IPS DF 6.9 (cell line): ENCODE measurements at regions not wholly inside any gene's neighbourhood (a gene's known extent, or its start where the extent isn't known, plus 50 kb on each side); places are given as distances from the start of the nearest gene placed in this dataset.

ENCODE experiments used
- DNase-seq: peaks from one replicate; pipeline ENCODE4 v3.0.0-alpha.2; 2013; ENCODE audit warnings: low read depth, low spot score
- H3K27ac ChIP-seq: one replicate; pipeline ENCODE4 v1.5.1; 2013; ENCODE audit warnings: low read length, control low read depth
- H3K27me3 ChIP-seq: 2 replicates; pipeline ENCODE4 v1.6.1; 2013; ENCODE audit warnings: mild to moderate bottlenecking, low read length; ENCODE audit not compliant: control insufficient read depth, insufficient read depth
- H3K36me3 ChIP-seq: 2 replicates; pipeline ENCODE4 v1.6.1; 2013; ENCODE audit warnings: low read length; ENCODE audit not compliant: control insufficient read depth, insufficient read depth
- H3K4me1 ChIP-seq: 2 replicates; pipeline ENCODE4 v1.6.1; 2013; ENCODE audit warnings: low read length; ENCODE audit not compliant: control insufficient read depth, insufficient read depth
- H3K4me3 ChIP-seq: 2 replicates; pipeline ENCODE4 v1.5.1; 2013; ENCODE audit warnings: mild to moderate bottlenecking, low read length
- H3K9me3 ChIP-seq: 2 replicates; pipeline ENCODE4 v1.6.1; 2013; ENCODE audit warnings: low read length, inconsistent platforms; ENCODE audit not compliant: control insufficient read depth, insufficient read depth
- WGBS: extraction: QIAGEN DNeasy Blood & Tissue Kit; methylation state at CpG from one replicate; pipeline ENCODE4 v1.1.7; 2013; ENCODE audit warnings: mixed read lengths, missing lambda C conversion rate; ENCODE audit not compliant: insufficient read length, insufficient coverage; 5-methylcytosine and 5-hydroxymethylcytosine counted together

GRCh38 chr2:18467749-18468360 lies 92.6 kb downstream of the RDH14 start:
- Histone ChIP-seq H3K9me3 (no peaks in the 10 kb centered on the region), H3K27me3 (no peaks in the 10 kb centered on the region), H3K4me3 (no peak overlapping the region), H3K27ac (no peak overlapping the region), H3K36me3 (no peaks in the 10 kb centered on the region), H3K4me1 (no peaks in the 10 kb centered on the region)
- WGBS = no CpG with 5 or more reads among the region's 5 CpGs
- DNase-seq = no peak

DNA sequence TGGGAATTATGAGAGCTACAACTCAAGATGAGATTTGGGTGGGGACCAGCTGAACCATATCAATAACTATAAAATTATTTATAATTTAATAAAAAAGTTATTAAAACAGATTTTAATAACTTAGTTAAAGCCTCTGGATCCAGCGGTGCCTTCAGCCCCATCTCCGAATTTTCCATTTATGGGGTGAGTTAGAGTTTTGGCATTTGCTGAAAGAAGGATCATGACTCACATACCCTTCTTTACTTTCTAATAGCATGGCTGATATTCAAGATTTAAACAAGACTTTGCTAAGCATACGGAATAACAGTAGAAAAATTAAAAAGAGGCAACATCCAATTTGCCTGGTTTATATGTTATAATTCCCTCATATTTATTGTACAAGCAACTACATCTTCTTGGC lies 94.5 kb downstream of the RDH14 start:
- Histone ChIP-seq H3K9me3 (no peaks in the 10 kb centered on the region), H3K36me3 (no peaks in the 10 kb centered on the region), H3K27me3 (no peaks in the 10 kb centered on the region), H3K4me1 (no peaks in the 10 kb centered on the region), H3K27ac (no peak overlapping the region), H3K4me3 (no peak overlapping the region)
- no peak for DNase-seq
- WGBS = no CpG with 5 or more reads among the region's 3 CpGs

GRCh38 chr2:18464913-18465312 lies 95.5 kb downstream of the RDH14 start:
- no CpG with 5 or more reads among the region's 2 CpGs for WGBS
- H3K4me3 ChIP-seq = no peak overlapping the region
- H3K9me3 ChIP-seq = no peaks in the 10 kb centered on the region
- no peaks in the 10 kb centered on the region for H3K36me3 ChIP-seq
- no peak overlapping the region for H3K27ac ChIP-seq
- H3K27me3 ChIP-seq = no peaks in the 10 kb centered on the region
- no peak for DNase-seq
- H3K4me1 ChIP-seq = no peaks in the 10 kb centered on the region

- Histone ChIP-seq H3K36me3 (no peaks in the 10 kb centered on the region), H3K27me3 (no peaks in the 10 kb centered on the region), H3K4me1 (peaks cover 2% of the 10 kb centered on the region; the same call in 1 of the 2 replicates), H3K27ac (no peak overlapping the region), H3K9me3 (no peaks in the 10 kb centered on the region), H3K4me3 (no peak overlapping the region)
- DNase-seq = no peak
- WGBS = no CpG with 5 or more reads among the region's 2 CpGs
These were observed 104.4 kb downstream of the RDH14 start for GRCh38 chr2:18456026-18456425.

DNA sequence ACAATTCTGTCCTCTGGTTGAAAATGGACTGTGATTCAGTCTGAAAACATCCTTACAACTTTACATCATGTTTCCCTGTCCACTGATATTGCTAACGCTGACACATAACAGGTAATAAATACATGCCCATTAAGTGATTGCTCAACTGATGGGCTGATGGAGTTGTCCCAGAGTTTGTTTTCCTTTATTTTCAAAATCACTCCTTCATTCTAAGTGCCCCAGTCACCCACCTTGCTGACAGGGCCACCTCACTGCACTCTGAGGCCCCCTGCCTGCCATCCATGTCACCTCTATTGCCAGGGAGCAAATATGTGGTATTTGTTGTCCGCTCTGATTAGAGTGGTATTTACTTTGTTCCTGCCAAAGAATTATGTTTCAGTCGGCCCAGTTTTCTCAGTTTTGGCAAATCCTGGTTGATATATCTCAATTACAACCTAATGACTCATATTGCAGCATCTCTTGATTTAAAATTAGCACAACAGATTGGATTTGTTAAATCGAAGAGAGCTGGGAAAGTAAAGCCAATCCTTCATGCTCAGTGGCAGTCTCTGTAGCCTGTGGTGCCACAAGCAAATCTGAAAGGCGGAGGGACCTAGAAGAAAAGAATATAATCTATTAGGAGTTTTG lies 105.1 kb downstream of the RDH14 start:
- no peaks in the 10 kb centered on the region for H3K27me3 ChIP-seq
- H3K9me3 ChIP-seq = no peaks in the 10 kb centered on the region
- no peaks in the 10 kb centered on the region for H3K36me3 ChIP-seq
- H3K4me3 ChIP-seq = no peak overlapping the region
- WGBS = no CpG with 5 or more reads among the region's 5 CpGs
- H3K27ac ChIP-seq = no peak overlapping the region
- peaks cover 2% of the 10 kb centered on the region; the same call in 1 of the 2 replicates for H3K4me1 ChIP-seq
- no peak for DNase-seq

- WGBS = no CpG with 5 or more reads among the region's 6 CpGs
- H3K36me3 ChIP-seq = no peaks in the 10 kb centered on the region
- no peaks in the 10 kb centered on the region for H3K27me3 ChIP-seq
- no peaks in the 10 kb centered on the region for H3K9me3 ChIP-seq
- no peak overlapping the region for H3K27ac ChIP-seq
- H3K4me1 ChIP-seq = peaks cover 2% of the 10 kb centered on the region; the same call in 1 of the 2 replicates
- no peak for DNase-seq
- H3K4me3 ChIP-seq = no peak overlapping the region
These were observed 105.7 kb downstream of the RDH14 start for GRCh38 chr2:18454692-18455235.

DNA sequence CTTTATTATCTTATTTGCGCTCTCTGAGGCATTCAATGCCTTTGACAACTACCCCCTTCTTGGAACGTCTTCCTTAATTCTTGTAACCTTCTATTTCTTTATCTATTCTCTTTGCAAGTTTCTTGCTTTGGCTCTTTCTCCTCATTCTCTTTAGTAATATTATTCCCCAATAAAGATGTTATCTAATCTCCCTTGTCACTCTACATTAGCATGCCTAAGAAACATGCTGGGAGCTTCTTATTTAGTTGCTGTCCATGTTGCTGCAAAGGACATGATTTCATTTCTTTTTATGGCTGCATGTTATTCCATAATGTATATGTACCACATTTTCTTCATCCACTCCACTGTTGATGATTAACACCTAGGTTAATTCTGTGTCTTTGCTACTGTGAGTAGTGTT lies 113.7 kb downstream of the RDH14 start:
- no peak for DNase-seq
- Histone ChIP-seq H3K27me3 (no peaks in the 10 kb centered on the region), H3K4me1 (no peaks in the 10 kb centered on the region), H3K27ac (no peak overlapping the region), H3K36me3 (no peaks in the 10 kb centered on the region), H3K4me3 (no peak overlapping the region), H3K9me3 (no peaks in the 10 kb centered on the region)
- WGBS = no CpG with 5 or more reads among the region's 2 CpGs

- no peaks in the 10 kb centered on the region for H3K27me3 ChIP-seq
- H3K4me1 ChIP-seq = no peaks in the 10 kb centered on the region
- DNase-seq = no peak
- H3K9me3 ChIP-seq = no peaks in the 10 kb centered on the region
- WGBS = no CpG with 5 or more reads among the region's 7 CpGs
- no peak overlapping the region for H3K27ac ChIP-seq
- H3K4me3 ChIP-seq = no peak overlapping the region
- H3K36me3 ChIP-seq = no peaks in the 10 kb centered on the region
These were observed 114.8 kb downstream of the RDH14 start for GRCh38 chr2:18445433-18446320.

- no peaks in the 10 kb centered on the region for H3K27me3 ChIP-seq
- H3K9me3 ChIP-seq = no peaks in the 10 kb centered on the region
- no peak for DNase-seq
- no CpG with 5 or more reads among the region's 2 CpGs for WGBS
- no peaks in the 10 kb centered on the region for H3K36me3 ChIP-seq
- H3K4me3 ChIP-seq = no peak overlapping the region
- no peaks in the 10 kb centered on the region for H3K4me1 ChIP-seq
- no peak overlapping the region for H3K27ac ChIP-seq
These were observed 115.6 kb downstream of the RDH14 start for GRCh38 chr2:18444806-18445205.

DNA sequence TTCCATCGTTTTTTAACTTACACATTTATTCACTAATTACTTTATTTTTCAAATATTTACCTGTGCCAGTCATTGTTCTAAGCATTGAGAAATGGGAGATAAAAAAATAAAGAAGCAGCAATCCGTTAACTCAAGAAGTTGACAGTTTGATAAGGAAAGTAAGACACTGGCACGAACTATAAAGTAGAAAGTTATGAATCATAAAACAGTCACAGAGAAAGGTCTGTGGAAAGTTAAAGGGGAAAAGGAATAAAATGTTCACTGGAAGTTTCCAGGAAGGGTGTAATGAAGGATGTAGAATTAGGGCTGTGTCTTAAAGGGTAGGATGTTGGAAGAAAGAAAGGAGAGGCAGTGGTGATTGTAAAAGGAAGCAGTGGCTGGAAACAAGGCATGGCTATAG lies 118.9 kb downstream of the RDH14 start:
- Histone ChIP-seq H3K36me3 (no peaks in the 10 kb centered on the region), H3K9me3 (no peaks in the 10 kb centered on the region), H3K27ac (no peak overlapping the region), H3K4me3 (no peak overlapping the region), H3K4me1 (no peaks in the 10 kb centered on the region), H3K27me3 (no peaks in the 10 kb centered on the region)
- no peak for DNase-seq
- WGBS = 100% methylated on average over 1 of the region's 3 CpGs
